ENCODE measurements at regions not wholly inside any gene's neighbourhood (a gene's known extent, or its start where the extent isn't known, plus 50 kb on each side); places are given as distances from the start of the nearest gene placed in this dataset.
"Not testable (repeated sequence)": the region's sequence is repeated elsewhere in the genome, so short reads cannot be mapped to it uniquely, and the experiment has no call there.

DNA sequence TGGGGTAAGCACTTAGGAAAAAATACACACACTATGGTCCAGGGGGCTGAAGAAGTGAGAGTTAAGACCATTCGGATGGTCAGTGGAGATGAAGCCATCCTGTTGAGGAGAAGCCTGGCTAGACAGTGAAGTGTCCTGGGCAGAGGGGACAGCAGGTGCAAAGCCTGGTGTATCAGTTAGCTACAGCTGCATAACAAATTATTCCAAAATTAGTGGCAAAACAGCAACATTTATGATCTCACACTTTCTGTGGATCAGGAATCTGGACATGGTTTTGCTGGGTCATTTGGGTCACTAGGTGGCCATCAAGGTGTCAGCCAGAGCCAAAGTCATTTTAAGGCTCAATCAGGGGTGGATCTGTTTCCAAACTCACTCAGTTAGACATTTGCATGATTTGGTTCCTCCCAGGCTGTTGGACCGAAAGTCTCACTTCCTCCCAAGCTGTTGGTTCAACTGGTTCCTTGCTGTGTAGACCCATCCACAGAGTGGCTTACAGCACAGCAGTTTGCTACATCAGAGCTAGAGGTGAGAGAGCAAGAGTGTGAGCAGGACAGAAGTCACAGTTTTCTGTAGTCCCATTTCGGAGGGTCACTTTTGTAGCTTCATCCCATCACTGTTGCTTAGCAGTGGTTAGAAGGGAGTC is 80.1 kb upstream of the ALX4 start:
- BruUV-seq (replicated peaks), result no TSS peak
- TF ChIP-seq SPI1 (IDR thresholded peaks at IDR 0.05; ENCODE audit: borderline replicate concordance, insufficient read depth, low read depth, low read length), result peak; percentile 61; the same call in 1 of the 2 replicates
- TF ChIP-seq ZNF622 (IDR thresholded peaks at IDR 0.05), result no peak
- TF ChIP-seq, protein P1, sequence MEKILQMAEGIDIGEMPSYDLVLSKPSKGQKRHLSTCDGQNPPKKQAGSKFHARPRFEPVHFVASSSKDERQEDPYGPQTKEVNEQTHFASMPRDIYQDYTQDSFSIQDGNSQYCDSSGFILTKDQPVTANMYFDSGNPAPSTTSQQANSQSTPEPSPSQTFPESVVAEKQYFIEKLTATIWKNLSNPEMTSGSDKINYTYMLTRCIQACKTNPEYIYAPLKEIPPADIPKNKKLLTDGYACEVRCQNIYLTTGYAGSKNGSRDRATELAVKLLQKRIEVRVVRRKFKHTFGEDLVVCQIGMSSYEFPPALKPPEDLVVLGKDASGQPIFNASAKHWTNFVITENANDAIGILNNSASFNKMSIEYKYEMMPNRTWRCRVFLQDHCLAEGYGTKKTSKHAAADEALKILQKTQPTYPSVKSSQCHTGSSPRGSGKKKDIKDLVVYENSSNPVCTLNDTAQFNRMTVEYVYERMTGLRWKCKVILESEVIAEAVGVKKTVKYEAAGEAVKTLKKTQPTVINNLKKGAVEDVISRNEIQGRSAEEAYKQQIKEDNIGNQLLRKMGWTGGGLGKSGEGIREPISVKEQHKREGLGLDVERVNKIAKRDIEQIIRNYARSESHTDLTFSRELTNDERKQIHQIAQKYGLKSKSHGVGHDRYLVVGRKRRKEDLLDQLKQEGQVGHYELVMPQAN (conservative IDR thresholded peaks at IDR 0.05), result no peak
- TF ChIP-seq, protein P2, sequence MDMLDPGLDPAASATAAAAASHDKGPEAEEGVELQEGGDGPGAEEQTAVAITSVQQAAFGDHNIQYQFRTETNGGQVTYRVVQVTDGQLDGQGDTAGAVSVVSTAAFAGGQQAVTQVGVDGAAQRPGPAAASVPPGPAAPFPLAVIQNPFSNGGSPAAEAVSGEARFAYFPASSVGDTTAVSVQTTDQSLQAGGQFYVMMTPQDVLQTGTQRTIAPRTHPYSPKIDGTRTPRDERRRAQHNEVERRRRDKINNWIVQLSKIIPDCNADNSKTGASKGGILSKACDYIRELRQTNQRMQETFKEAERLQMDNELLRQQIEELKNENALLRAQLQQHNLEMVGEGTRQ (IDR thresholded peaks at IDR 0.05; ENCODE audit: borderline replicate concordance, low read depth, low read length), result no peak
- RAD21 ChIA-PET (ENCODE audit: unreplicated experiment), result no interaction called here

DNA sequence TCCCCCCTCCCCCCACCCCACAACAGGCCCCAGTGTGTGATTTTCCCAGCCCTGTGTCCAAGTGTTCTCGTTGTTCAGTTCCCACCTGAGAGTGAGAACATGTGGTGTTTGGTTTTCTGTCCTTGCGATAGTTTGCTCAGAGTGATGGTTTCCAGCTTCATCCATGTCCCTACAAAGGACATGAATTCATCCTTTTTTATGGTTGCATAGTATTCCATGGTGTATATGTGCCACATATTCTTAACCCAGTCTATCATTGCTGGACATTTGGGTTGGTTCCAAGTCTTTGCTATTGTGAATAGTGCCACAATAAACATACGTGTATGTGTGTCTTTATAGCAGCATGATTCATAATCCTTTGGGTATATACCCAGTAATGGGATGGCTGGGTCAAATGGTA is 81.1 kb upstream of the ALX4 start:
- FAIRE-seq; ATAC-seq; SMC1A ChIA-PET (ENCODE audit: uncharacterized antibody, unreplicated experiment); H3K4me3 ChIP-seq; intact Hi-C loops (cut with micrococcal nuclease; ENCODE audit: unreplicated experiment); H3K27me3 ChIP-seq (replicated peaks in 1 of 2; ENCODE audit: control insufficient read depth in 2 of 2, insufficient read depth in 2 of 2, low read length in 1 of 2); in situ Hi-C loops (cut with MboI); H3K4me2 ChIP-seq (ENCODE audit: control insufficient read depth, insufficient read depth); H3K4me1 ChIP-seq (ENCODE audit: control insufficient read depth, insufficient read depth, low read length); H2AFZ ChIP-seq (ENCODE audit: control insufficient read depth, low read depth, low read length); H4K20me1 ChIP-seq (ENCODE audit: control insufficient read depth, insufficient read depth); H3K36me3 ChIP-seq (ENCODE audit: control insufficient read depth in 2 of 2, insufficient read depth in 2 of 2, low read length in 1 of 2); DNase-seq (ENCODE audit: low read depth, low spot score); H3K9me3 ChIP-seq (replicated peaks; ENCODE audit: control insufficient read depth, insufficient read depth, low read length); H3K79me2 ChIP-seq (ENCODE audit: control insufficient read depth, insufficient read depth, low read length); H3K27ac ChIP-seq (ENCODE audit: control insufficient read depth, insufficient read depth); RAD21 ChIA-PET (ENCODE audit: unreplicated experiment); BruUV-seq (replicated peaks); POLR2A ChIA-PET; CTCF ChIA-PET; H3K9ac ChIP-seq (ENCODE audit: control insufficient read depth, insufficient read depth, low read length): not testable (repeated sequence)
- 38% methylated on average over 3 of the region's 3 CpGs for WGBS (ENCODE audit: insufficient coverage, insufficient replicate concordance, low lambda C conversion rate, missing lambda C conversion rate)

More for the DNA sequence above, 80.1 kb upstream of the ALX4 start:
- H3K4me1 ChIP-seq (ENCODE audit: control insufficient read depth, insufficient read depth, low read length), result no peaks in the 10 kb centered on the region
- in situ Hi-C loops (cut with MboI), result no loop called here
- no peak overlapping the region for H2AFZ ChIP-seq (ENCODE audit: control insufficient read depth, low read depth, low read length)
- H3K27ac ChIP-seq (ENCODE audit: control insufficient read depth, insufficient read depth), result no peak overlapping the region
- CTCF ChIA-PET, result no interaction called here
- ATAC-seq (no peak), DNase-seq (ENCODE audit: low read depth, low spot score) (no peak), FAIRE-seq (no peak)
- intact Hi-C loops (cut with micrococcal nuclease; ENCODE audit: unreplicated experiment), result no loop called here
- 53% methylated on average over 3 of the region's 3 CpGs for WGBS (ENCODE audit: insufficient coverage, insufficient replicate concordance, low lambda C conversion rate, missing lambda C conversion rate)
- POLR2A ChIA-PET, result no interaction called here
- no peak overlapping the region for H3K9ac ChIP-seq (ENCODE audit: control insufficient read depth, insufficient read depth, low read length)
- H3K27me3 ChIP-seq (replicated peaks in 1 of 2; ENCODE audit: control insufficient read depth in 2 of 2, insufficient read depth in 2 of 2, low read length in 1 of 2), result peaks cover 0 to 4% of the 10 kb centered on the region in 2 experiments; a peak in 1 of 4 replicates
- no peak overlapping the region for H3K4me3 ChIP-seq
- no peak overlapping the region for H3K4me2 ChIP-seq (ENCODE audit: control insufficient read depth, insufficient read depth)
- SMC1A ChIA-PET (ENCODE audit: uncharacterized antibody, unreplicated experiment), result no interaction called here
- H3K36me3 ChIP-seq (ENCODE audit: control insufficient read depth in 2 of 2, insufficient read depth in 2 of 2, low read length in 1 of 2), result no peaks in the 10 kb centered on the region
- H3K79me2 ChIP-seq (ENCODE audit: control insufficient read depth, insufficient read depth, low read length), result no peaks in the 10 kb centered on the region
- H3K9me3 ChIP-seq (replicated peaks; ENCODE audit: control insufficient read depth, insufficient read depth, low read length), result peaks cover 6% of the 10 kb centered on the region
- no peaks in the 10 kb centered on the region for H4K20me1 ChIP-seq (ENCODE audit: control insufficient read depth, insufficient read depth)

DNA sequence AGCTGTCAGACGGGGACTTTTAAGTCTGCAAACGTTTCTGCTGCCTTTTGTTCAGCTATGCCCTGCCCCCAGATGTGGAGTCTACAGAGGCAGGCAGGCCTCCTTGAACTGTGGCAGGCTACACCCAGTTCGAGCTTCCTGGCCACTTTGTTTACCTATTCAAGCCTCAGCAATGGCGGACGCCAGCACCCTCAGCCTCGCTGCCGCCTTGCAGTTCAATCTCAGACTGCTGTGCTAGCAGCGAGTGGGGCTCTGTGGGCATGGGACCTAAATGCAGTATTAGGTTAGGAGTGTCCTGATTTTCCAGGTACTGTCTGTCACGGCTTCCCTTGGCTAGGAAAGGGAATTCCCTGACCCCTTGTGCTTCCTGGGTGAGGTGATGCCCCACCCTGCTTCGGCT is 86.8 kb upstream of the ALX4 start:
- CTCF ChIA-PET; H3K4me3 ChIP-seq; H3K36me3 ChIP-seq (ENCODE audit: control insufficient read depth in 2 of 2, insufficient read depth in 2 of 2, low read length in 1 of 2); H3K9ac ChIP-seq (ENCODE audit: control insufficient read depth, insufficient read depth, low read length); H3K27me3 ChIP-seq (replicated peaks in 1 of 2; ENCODE audit: control insufficient read depth in 2 of 2, insufficient read depth in 2 of 2, low read length in 1 of 2); BruUV-seq (replicated peaks); H2AFZ ChIP-seq (ENCODE audit: control insufficient read depth, low read depth, low read length); in situ Hi-C loops (cut with MboI); H3K27ac ChIP-seq (ENCODE audit: control insufficient read depth, insufficient read depth); H3K4me1 ChIP-seq (ENCODE audit: control insufficient read depth, insufficient read depth, low read length); H3K79me2 ChIP-seq (ENCODE audit: control insufficient read depth, insufficient read depth, low read length); RAD21 ChIA-PET (ENCODE audit: unreplicated experiment); POLR2A ChIA-PET; DNase-seq (ENCODE audit: low read depth, low spot score); H3K4me2 ChIP-seq (ENCODE audit: control insufficient read depth, insufficient read depth); ATAC-seq; FAIRE-seq; intact Hi-C loops (cut with micrococcal nuclease; ENCODE audit: unreplicated experiment); H4K20me1 ChIP-seq (ENCODE audit: control insufficient read depth, insufficient read depth); H3K9me3 ChIP-seq (replicated peaks; ENCODE audit: control insufficient read depth, insufficient read depth, low read length): not testable (repeated sequence)
- 23% methylated on average over 10 of the region's 10 CpGs for WGBS (ENCODE audit: insufficient coverage, insufficient replicate concordance, low lambda C conversion rate, missing lambda C conversion rate)
- SMC1A ChIA-PET (ENCODE audit: uncharacterized antibody, unreplicated experiment), result interaction anchor here (1.6 kb wide), 1 partner anchor 14 kb away, joined by 3 read pairs; no protein-coding TSS in a partner anchor

Data from GM12878 (cell line).